ENCODE measurements at regions not wholly inside any gene's neighbourhood (a gene's known extent, or its start where the extent isn't known, plus 50 kb on each side); places are given as distances from the start of the nearest gene placed in this dataset.
"Not testable (repeated sequence)": the region's sequence is repeated elsewhere in the genome, so short reads cannot be mapped to it uniquely, and the experiment has no call there.

- DNase-seq (ENCODE audit: low spot score), result no peak
- TF ChIP-seq CTCF (IDR thresholded peaks at IDR 0.05), result no peak
- no peak for ATAC-seq (ENCODE audit: low FRiP score)
These were observed 70.6 kb upstream of the MEDAG start for GRCh38 chr13:30835442-30835841.

GRCh38 chr13:30837227-30838159 is 68.6 kb upstream of the MEDAG start:
- ATAC-seq (ENCODE audit: low FRiP score) (no peak), DNase-seq (ENCODE audit: low spot score) (no peak)
- TF ChIP-seq CTCF (IDR thresholded peaks at IDR 0.05), result no peak

GRCh38 chr13:30839636-30840035 is 66.4 kb upstream of the MEDAG start:
- ATAC-seq (ENCODE audit: low FRiP score); DNase-seq (ENCODE audit: low spot score): not testable (repeated sequence)

GRCh38 chr13:30840515-30840914 is 65.6 kb upstream of the MEDAG start:
- ATAC-seq (ENCODE audit: low FRiP score) (no peak), DNase-seq (ENCODE audit: low spot score) (no peak)
- no peak for TF ChIP-seq CTCF (IDR thresholded peaks at IDR 0.05)

- DNase-seq (ENCODE audit: low spot score) (no peak), ATAC-seq (ENCODE audit: low FRiP score) (no peak)
- TF ChIP-seq CTCF (IDR thresholded peaks at IDR 0.05), result no peak
These were observed 64.9 kb upstream of the MEDAG start for GRCh38 chr13:30841154-30841553.

- no peak for TF ChIP-seq CTCF (IDR thresholded peaks at IDR 0.05)
- ATAC-seq (ENCODE audit: low FRiP score) (no peak), DNase-seq (ENCODE audit: low spot score) (no peak)
These were observed 62.5 kb upstream of the MEDAG start for GRCh38 chr13:30843548-30843947.

GRCh38 chr13:30844548-30845296 is 61.3 kb upstream of the MEDAG start:
- ATAC-seq (ENCODE audit: low FRiP score) (no peak), DNase-seq (ENCODE audit: low spot score) (no peak)
- no peak for TF ChIP-seq CTCF (IDR thresholded peaks at IDR 0.05)

All from omental fat pad (tissue), 3 donors.